ENCODE measurements at regions not wholly inside any gene's neighbourhood (a gene's known extent, or its start where the extent isn't known, plus 50 kb on each side); places are given as distances from the start of the nearest gene placed in this dataset.

GRCh38 chr10:23974746-23975272 is 234.1 kb upstream of the KIAA1217 start:
- Histone ChIP-seq H3K27ac (ENCODE audit: low read length) (no peak overlapping the region), H3K4me3 (ENCODE audit: low read depth in 2 of 2, low read length in 2 of 2) (no peak overlapping the region), H3K9me3 (ENCODE audit: control insufficient read depth, insufficient read depth, low read depth, low read length) (no peaks in the 10 kb centered on the region), H3K36me3 (ENCODE audit: control insufficient read depth, insufficient read depth, low read length) (no peaks in the 10 kb centered on the region), H3K4me1 (ENCODE audit: control insufficient read depth, insufficient read depth, low read length) (no peaks in the 10 kb centered on the region), H3K27me3 (ENCODE audit: control insufficient read depth, insufficient read depth, low read length) (no peaks in the 10 kb centered on the region)
- no peak for TF ChIP-seq CTCF (IDR thresholded peaks at IDR 0.05)
- TF ChIP-seq, protein P1, sequence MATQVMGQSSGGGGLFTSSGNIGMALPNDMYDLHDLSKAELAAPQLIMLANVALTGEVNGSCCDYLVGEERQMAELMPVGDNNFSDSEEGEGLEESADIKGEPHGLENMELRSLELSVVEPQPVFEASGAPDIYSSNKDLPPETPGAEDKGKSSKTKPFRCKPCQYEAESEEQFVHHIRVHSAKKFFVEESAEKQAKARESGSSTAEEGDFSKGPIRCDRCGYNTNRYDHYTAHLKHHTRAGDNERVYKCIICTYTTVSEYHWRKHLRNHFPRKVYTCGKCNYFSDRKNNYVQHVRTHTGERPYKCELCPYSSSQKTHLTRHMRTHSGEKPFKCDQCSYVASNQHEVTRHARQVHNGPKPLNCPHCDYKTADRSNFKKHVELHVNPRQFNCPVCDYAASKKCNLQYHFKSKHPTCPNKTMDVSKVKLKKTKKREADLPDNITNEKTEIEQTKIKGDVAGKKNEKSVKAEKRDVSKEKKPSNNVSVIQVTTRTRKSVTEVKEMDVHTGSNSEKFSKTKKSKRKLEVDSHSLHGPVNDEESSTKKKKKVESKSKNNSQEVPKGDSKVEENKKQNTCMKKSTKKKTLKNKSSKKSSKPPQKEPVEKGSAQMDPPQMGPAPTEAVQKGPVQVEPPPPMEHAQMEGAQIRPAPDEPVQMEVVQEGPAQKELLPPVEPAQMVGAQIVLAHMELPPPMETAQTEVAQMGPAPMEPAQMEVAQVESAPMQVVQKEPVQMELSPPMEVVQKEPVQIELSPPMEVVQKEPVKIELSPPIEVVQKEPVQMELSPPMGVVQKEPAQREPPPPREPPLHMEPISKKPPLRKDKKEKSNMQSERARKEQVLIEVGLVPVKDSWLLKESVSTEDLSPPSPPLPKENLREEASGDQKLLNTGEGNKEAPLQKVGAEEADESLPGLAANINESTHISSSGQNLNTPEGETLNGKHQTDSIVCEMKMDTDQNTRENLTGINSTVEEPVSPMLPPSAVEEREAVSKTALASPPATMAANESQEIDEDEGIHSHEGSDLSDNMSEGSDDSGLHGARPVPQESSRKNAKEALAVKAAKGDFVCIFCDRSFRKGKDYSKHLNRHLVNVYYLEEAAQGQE (IDR thresholded peaks at IDR 0.05; ENCODE audit: insufficient read depth in 1 of 2, low read depth in 2 of 2, low read length in 1 of 2): no peak
- no peak for TF ChIP-seq SIN3A (IDR thresholded peaks at IDR 0.05; ENCODE audit: borderline replicate concordance, insufficient read depth, low read depth, low read length)
- TF ChIP-seq POLR2AphosphoS5 (IDR thresholded peaks at IDR 0.05; ENCODE audit: low read depth, low read length): no peak
- TF ChIP-seq TCF7L2 (IDR thresholded peaks at IDR 0.05; ENCODE audit: low read depth, low read length): no peak
- ATAC-seq (no peak), DNase-seq (ENCODE audit: low read depth, low spot score) (no peak)
- BruUV-seq (replicated peaks): no TSS peak
- POLR2A ChIA-PET: no interaction called here
- in situ Hi-C loops (cut with HindIII; ENCODE audit: low pct_unique_long_range_greater_than_20kb, low sequenced_read_pairs) (no loop called here), intact Hi-C loops (cut with micrococcal nuclease; ENCODE audit: unreplicated experiment) (no loop called here)
- CTCF ChIA-PET: no interaction called here

DNA sequence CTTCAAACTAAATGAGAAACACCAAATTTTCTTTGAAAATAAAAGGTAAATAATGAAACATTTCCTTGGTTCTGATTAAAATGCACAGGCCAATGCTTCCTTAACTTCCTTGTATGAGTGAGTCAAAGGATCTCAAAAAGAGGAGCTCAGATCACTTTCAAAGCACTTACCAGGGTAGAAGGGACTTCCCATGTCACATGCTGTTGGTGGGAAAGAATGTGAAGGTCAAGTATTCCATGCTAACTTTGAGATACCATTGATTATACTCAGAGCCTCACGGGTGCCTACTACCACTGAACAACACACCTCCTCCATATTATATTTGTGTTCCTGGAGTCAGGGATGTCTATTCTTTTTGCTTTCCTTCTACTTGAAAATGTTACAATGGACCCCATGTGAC is 233.5 kb upstream of the KIAA1217 start:
- ChIA-PET CTCF (no interaction called here), POLR2A (no interaction called here)
- intact Hi-C loops (cut with micrococcal nuclease; ENCODE audit: unreplicated experiment) (no loop called here), in situ Hi-C loops (cut with HindIII; ENCODE audit: low pct_unique_long_range_greater_than_20kb, low sequenced_read_pairs) (no loop called here)
- H3K36me3 ChIP-seq (ENCODE audit: control insufficient read depth, insufficient read depth, low read length): no peaks in the 10 kb centered on the region
- no peak for TF ChIP-seq TCF7L2 (IDR thresholded peaks at IDR 0.05; ENCODE audit: low read depth, low read length)
- TF ChIP-seq POLR2AphosphoS5 (IDR thresholded peaks at IDR 0.05; ENCODE audit: low read depth, low read length): no peak
- TF ChIP-seq CTCF (IDR thresholded peaks at IDR 0.05): no peak
- TF ChIP-seq, protein P1 (IDR thresholded peaks at IDR 0.05; ENCODE audit: insufficient read depth in 1 of 2, low read depth in 2 of 2, low read length in 1 of 2): no peak
- TF ChIP-seq SIN3A (IDR thresholded peaks at IDR 0.05; ENCODE audit: borderline replicate concordance, insufficient read depth, low read depth, low read length): no peak
- no peaks in the 10 kb centered on the region for H3K9me3 ChIP-seq (ENCODE audit: control insufficient read depth, insufficient read depth, low read depth, low read length)
- no peaks in the 10 kb centered on the region for H3K4me1 ChIP-seq (ENCODE audit: control insufficient read depth, insufficient read depth, low read length)
- DNase-seq (ENCODE audit: low read depth, low spot score) (no peak), ATAC-seq (no peak)
- H3K4me3 ChIP-seq (ENCODE audit: low read depth in 2 of 2, low read length in 2 of 2): no peak overlapping the region
- H3K27ac ChIP-seq (ENCODE audit: low read length): no peak overlapping the region
- BruUV-seq (replicated peaks): no TSS peak
- H3K27me3 ChIP-seq (ENCODE audit: control insufficient read depth, insufficient read depth, low read length): no peaks in the 10 kb centered on the region
